HEK293 (cell line): ENCODE measurements at regions not wholly inside any gene's neighbourhood (a gene's known extent, or its start where the extent isn't known, plus 50 kb on each side); places are given as distances from the start of the nearest gene placed in this dataset.

Experiments
- CTCF ChIA-PET: fragments of 350-600 bp; formaldehyde crosslinking; extraction: SDS; loops from one replicate; lab custom pipeline; 2021; ENCODE audit warnings: antibody characterized with exemption; lab: Yijun Ruan, JAX
- POLR2A ChIA-PET: fragments of 300-600 bp; formaldehyde crosslinking; extraction: SDS; loops from one replicate; lab custom pipeline; 2020; ENCODE audit warnings: antibody characterized with exemption, inconsistent platforms; lab: Yijun Ruan, JAX
- H3K27ac ChIP-seq: fragments of 200-500 bp; sonication (Bioruptor generic); 2 replicates; pipeline ENCODE4 v1.5.1; 2014; ENCODE audit warnings: low read depth, low read length, control low read depth, inconsistent platforms; ENCODE audit errors: extremely low read depth
- H3K36me3 ChIP-seq, 2 experiments: fragments of 200-500 bp in 1 of 2; sonication (Bioruptor generic) in 1 of 2; 1 replicate in 1 of 2; 2 replicates in 1 of 2; pipeline ENCODE4 v1.5.1; 2014 to 2017; ENCODE audit warnings: inconsistent platforms in 2 of 2, low read length in 2 of 2; ENCODE audit not compliant: control insufficient read depth in 2 of 2, insufficient read depth in 1 of 2
- H3K4me1 ChIP-seq: fragments of 200-500 bp; sonication (Bioruptor generic); 2 replicates; pipeline ENCODE4 v1.5.1; 2014; ENCODE audit warnings: mild to moderate bottlenecking, low read length, inconsistent platforms; ENCODE audit not compliant: control insufficient read depth, insufficient read depth
- H3K4me3 ChIP-seq: 2 replicates; pipeline ENCODE4 v1.5.1; 2011; ENCODE audit warnings: low read depth, mild to moderate bottlenecking, control low read depth, low read length, moderate library complexity
- H3K9me3 ChIP-seq: fragments of 200-500 bp; sonication (Bioruptor generic); 2 replicates; pipeline ENCODE4 v1.5.1; 2014; ENCODE audit warnings: low read depth, low read length, inconsistent platforms; ENCODE audit not compliant: control insufficient read depth, insufficient read depth
- GFI1B ChIP-seq: fragments of 450-650 bp; formaldehyde crosslinking; IDR thresholded peaks from 2 replicates; pipeline ENCODE4 v1.5.1; 2016; ENCODE audit warnings: missing biosample characterization, missing genetic modification characterization
- GLIS2 ChIP-seq: fragments of 450-650 bp; formaldehyde crosslinking; IDR thresholded peaks from 2 replicates; pipeline ENCODE4 v1.5.1; 2016; ENCODE audit warnings: missing biosample characterization, missing genetic modification characterization
- OSR2 ChIP-seq: fragments of 450-650 bp; formaldehyde crosslinking; IDR thresholded peaks from 2 replicates; pipeline ENCODE4 v1.5.1; 2016; ENCODE audit warnings: missing biosample characterization, missing genetic modification characterization
- PRDM6 ChIP-seq: fragments of 450-650 bp; formaldehyde crosslinking; IDR thresholded peaks from 2 replicates; pipeline ENCODE4 v1.5.1; 2017; ENCODE audit warnings: missing biosample characterization, missing genetic modification characterization
- RBAK ChIP-seq: fragments of 450-650 bp; formaldehyde crosslinking; IDR thresholded peaks from 2 replicates; pipeline ENCODE4 v1.5.1; 2016; ENCODE audit warnings: missing biosample characterization, missing genetic modification characterization
- YY1 ChIP-seq: fragments of 450-650 bp; formaldehyde crosslinking; IDR thresholded peaks from 2 replicates; pipeline ENCODE4 v1.5.1; 2018; ENCODE audit warnings: missing biosample characterization, missing genetic modification characterization
- ZNF184 ChIP-seq: fragments of 450-650 bp; IDR thresholded peaks from 2 replicates; pipeline ENCODE4 v1.5.1; 2018; ENCODE audit warnings: missing biosample characterization, mild to moderate bottlenecking, missing genetic modification characterization
- ZNF2 ChIP-seq: fragments of 450-650 bp; formaldehyde crosslinking; IDR thresholded peaks from 2 replicates; pipeline ENCODE4 v1.5.1; 2016; ENCODE audit warnings: missing biosample characterization, missing genetic modification characterization
- ZNF266 ChIP-seq: fragments of 450-650 bp; formaldehyde crosslinking; IDR thresholded peaks from 2 replicates; pipeline ENCODE4 v1.5.1; 2016; ENCODE audit warnings: missing biosample characterization, missing genetic modification characterization, low read depth
- ZNF274 ChIP-seq, 2 experiments: fragments of 200-500 bp in 1 of 2; fragments of 450-650 bp in 1 of 2; sonication (Bioruptor generic) in 1 of 2; formaldehyde crosslinking in 1 of 2; IDR thresholded peaks; 2 replicates each; pipeline versions ENCODE4 v1.5.1 to v1.6.1; 2014 to 2016; ENCODE audit warnings: borderline replicate concordance in 1 of 2, inconsistent platforms in 1 of 2, low read length in 1 of 2, missing biosample characterization in 1 of 2, missing genetic modification characterization in 1 of 2
- ZNF302 ChIP-seq: fragments of 450-650 bp; formaldehyde crosslinking; IDR thresholded peaks from 2 replicates; pipeline ENCODE4 v1.5.1; 2016; ENCODE audit warnings: missing biosample characterization, missing genetic modification characterization, low read depth
- ZNF350 ChIP-seq: fragments of 450-650 bp; formaldehyde crosslinking; IDR thresholded peaks from 2 replicates; pipeline ENCODE4 v1.5.0; 2017; ENCODE audit warnings: missing biosample characterization, mild to moderate bottlenecking, missing genetic modification characterization
- ZNF423 ChIP-seq: fragments of 450-650 bp; formaldehyde crosslinking; IDR thresholded peaks from 2 replicates; pipeline ENCODE4 v1.5.1; 2016; ENCODE audit warnings: missing biosample characterization, missing genetic modification characterization
- ZNF645 ChIP-seq: fragments of 450-650 bp; formaldehyde crosslinking; IDR thresholded peaks from 2 replicates; pipeline ENCODE4; 2016; ENCODE audit warnings: missing biosample characterization, missing genetic modification characterization
- ZNF776 ChIP-seq: fragments of 450-650 bp; formaldehyde crosslinking; IDR thresholded peaks from 2 replicates; pipeline ENCODE4 v1.5.0; 2017; ENCODE audit warnings: missing biosample characterization, missing genetic modification characterization, borderline replicate concordance
- ZNF785 ChIP-seq: fragments of 450-650 bp; formaldehyde crosslinking; IDR thresholded peaks from 2 replicates; pipeline ENCODE4 v1.5.1; 2016; ENCODE audit warnings: missing biosample characterization, missing genetic modification characterization
- ZNF791 ChIP-seq: fragments of 450-650 bp; formaldehyde crosslinking; IDR thresholded peaks from 2 replicates; pipeline ENCODE4 v1.5.1; 2016; ENCODE audit warnings: missing biosample characterization, missing genetic modification characterization
- ZSCAN16 ChIP-seq: fragments of 450-650 bp; formaldehyde crosslinking; IDR thresholded peaks from 2 replicates; pipeline ENCODE4 v1.5.1; 2016; ENCODE audit warnings: missing biosample characterization, missing genetic modification characterization
- ZSCAN4 ChIP-seq: fragments of 450-650 bp; formaldehyde crosslinking; IDR thresholded peaks from 2 replicates; pipeline ENCODE4 v1.5.1; 2017; ENCODE audit warnings: missing biosample characterization, missing genetic modification characterization

GRCh38 chr1:101382135-101382534 is 145.3 kb downstream of the S1PR1 start:
- H3K36me3 ChIP-seq: no peaks in the 10 kb centered on the region
- no peaks in the 10 kb centered on the region for H3K4me1 ChIP-seq
- CTCF ChIA-PET: interaction anchor here (0.7 kb wide), 1 partner anchor 10 kb away, joined by 3 read pairs; no protein-coding TSS in a partner anchor
- POLR2A ChIA-PET: no interaction called here
- no peak overlapping the region for H3K27ac ChIP-seq
- TF ChIP-seq ZNF2 (tag by site-specific recombination) (no peak), ZNF423 (tag by site-specific recombination) (no peak), ZNF791 (tag by site-specific recombination) (no peak), ZNF266 (tag by site-specific recombination) (no peak), ZSCAN4 (tag by site-specific recombination) (no peak)
- TF ChIP-seq, all 188 proteins: peak for 0
- Histone ChIP-seq H3K4me3 (no peak overlapping the region), H3K9me3 (no peaks in the 10 kb centered on the region)

- H3K4me1 ChIP-seq: no peaks in the 10 kb centered on the region
- CTCF ChIA-PET: no interaction called here
- no peaks in the 10 kb centered on the region for H3K9me3 ChIP-seq
- H3K36me3 ChIP-seq: no peaks in the 10 kb centered on the region
- TF ChIP-seq ZNF350 (no peak), OSR2 (tag by site-specific recombination) (peak; percentile 40; the same call in 1 of the 2 replicates)
- POLR2A ChIA-PET: no interaction called here
- H3K4me3 ChIP-seq: no peak overlapping the region
- H3K27ac ChIP-seq: no peak overlapping the region
Measured at GRCh38 chr1:101388904-101389546, 152.2 kb downstream of the S1PR1 start.

- Histone ChIP-seq H3K27ac (no peak overlapping the region), H3K4me3 (no peak overlapping the region), H3K4me1 (no peaks in the 10 kb centered on the region), H3K9me3 (no peaks in the 10 kb centered on the region), H3K36me3 (no peaks in the 10 kb centered on the region)
- POLR2A ChIA-PET: no interaction called here
- CTCF ChIA-PET: no interaction called here
- TF ChIP-seq GLIS2 (tag by site-specific recombination): no peak
- no peak for TF ChIP-seq PRDM6 (tag by site-specific recombination)
- TF ChIP-seq ZNF302 (tag by site-specific recombination): no peak
- TF ChIP-seq ZSCAN16 (tag by site-specific recombination): no peak
- no peak for TF ChIP-seq ZNF274 (IDR thresholded peaks at IDR 0.05; ENCODE audit: low read length)
- no peak for TF ChIP-seq ZNF274 (tag by site-specific recombination; IDR thresholded peaks at IDR 0.05; ENCODE audit: borderline replicate concordance)
- no peak for TF ChIP-seq GFI1B (tag by site-specific recombination)
- no peak for TF ChIP-seq ZNF785 (tag by site-specific recombination)
- no peak for TF ChIP-seq YY1 (tag by site-specific recombination)
- no peak for TF ChIP-seq ZNF184
- no peak for TF ChIP-seq ZNF645 (tag by site-specific recombination)
- TF ChIP-seq RBAK: no peak
- TF ChIP-seq ZNF776 (tag by site-specific recombination): no peak
Measured at GRCh38 chr1:101389547-101389929, 152.7 kb downstream of the S1PR1 start.
